HEK293T (cell line): ENCODE measurements at regions not wholly inside any gene's neighbourhood (a gene's known extent, or its start where the extent isn't known, plus 50 kb on each side); places are given as distances from the start of the nearest gene placed in this dataset.

ENCODE experiments used
- BHLHE40 ChIP-seq: fragments of 450-650 bp; IDR thresholded peaks from 2 replicates; pipeline ENCODE4 v1.6.1; 2016; ENCODE audit warnings: mild to moderate bottlenecking, moderate library complexity, borderline replicate concordance
- ELF4 ChIP-seq: fragments of 450-650 bp; IDR thresholded peaks from 2 replicates; pipeline ENCODE4 v1.6.1; 2017; ENCODE audit warnings: antibody characterized with exemption
- FOXA1 ChIP-seq: fragments of 450-650 bp; IDR thresholded peaks from 2 replicates; pipeline ENCODE4 v1.6.1; 2016; ENCODE audit warnings: mild to moderate bottlenecking
- HDGF ChIP-seq: fragments of 450-650 bp; IDR thresholded peaks from 2 replicates; pipeline ENCODE4 v1.6.1; 2017; ENCODE audit warnings: antibody characterized with exemption, borderline replicate concordance
- L3MBTL2 ChIP-seq: fragments of 450-650 bp; conservative IDR thresholded peaks from 2 replicates; pipeline ENCODE4 v1.6.1; 2016; ENCODE audit warnings: mild to moderate bottlenecking
- LEF1 ChIP-seq: fragments of 450-650 bp; IDR thresholded peaks from 2 replicates; pipeline ENCODE4 v1.6.1; 2017; ENCODE audit warnings: mild to moderate bottlenecking, borderline replicate concordance
- PKNOX1 ChIP-seq: fragments of 450-650 bp; IDR thresholded peaks from 2 replicates; pipeline ENCODE4 v1.6.1; 2016
- SUZ12 ChIP-seq: fragments of 450-650 bp; IDR thresholded peaks from 2 replicates; pipeline ENCODE4 v1.6.1; 2016; ENCODE audit warnings: mild to moderate bottlenecking
- ZNF384 ChIP-seq: fragments of 450-650 bp; IDR thresholded peaks from 2 replicates; pipeline ENCODE4 v1.6.1; 2016

GRCh38 chr12:130054803-130055202 is 107.5 kb upstream of the FZD10 start:
- TF ChIP-seq L3MBTL2: no peak
- TF ChIP-seq ZNF384: no peak
- no peak for TF ChIP-seq PKNOX1
- no peak for TF ChIP-seq ELF4
- TF ChIP-seq SUZ12: no peak
- no peak for TF ChIP-seq LEF1
- no peak for TF ChIP-seq BHLHE40
- no peak for TF ChIP-seq FOXA1
- TF ChIP-seq HDGF: no peak
